PC-9 (cell line): ENCODE measurements at regions not wholly inside any gene's neighbourhood (a gene's known extent, or its start where the extent isn't known, plus 50 kb on each side); places are given as distances from the start of the nearest gene placed in this dataset.
"Not testable (repeated sequence)": the region's sequence is repeated elsewhere in the genome, so short reads cannot be mapped to it uniquely, and the experiment has no call there.

Experiments
- BruUV-seq: library from RNA; stranded (reverse); fragments of 400-500 nt; replicated peaks from 2 replicates; lab custom pipeline; 2021; lab: Mats Ljungman, UMichigan
- CTCF ChIA-PET: fragments of 300-600 bp; sonication (Branson Sonifier 250); formaldehyde crosslinking; loops from one replicate; lab custom pipeline; 2022; ENCODE audit warnings: antibody characterized with exemption; lab: Charles Lee
- POLR2A ChIA-PET: fragments of 300-600 bp; sonication (Branson Sonifier 250); formaldehyde crosslinking; loops from one replicate; lab custom pipeline; 2022; ENCODE audit warnings: antibody characterized with exemption; ENCODE audit not compliant: unreplicated experiment; lab: Charles Lee
- DNase-seq, 2 experiments: peaks; one replicate each; pipeline versions ENCODE4 v3.0.0 to v3.0.0-alpha.2; 2015 to 2022; ENCODE audit warnings: mixed read lengths in 1 of 2
- H2AFZ ChIP-seq: fragments of 200-600 bp; sonication (generic); 2 replicates; pipeline ENCODE4 v1.8.1; 2017; ENCODE audit warnings: antibody characterized with exemption
- H3F3A ChIP-seq: fragments of 200-600 bp; sonication (generic); 2 replicates; pipeline ENCODE4 v1.8.1; 2017; ENCODE audit warnings: antibody characterized with exemption, mild to moderate bottlenecking, low read depth; ENCODE audit not compliant: insufficient read depth
- H3K27ac ChIP-seq: fragments of 200-600 bp; sonication (generic); 2 replicates; pipeline ENCODE4 v1.6.1; 2016; ENCODE audit warnings: mixed run types
- H3K27me3 ChIP-seq: fragments of 200-600 bp; sonication (generic); 2 replicates; pipeline ENCODE4 v1.6.1; 2016; ENCODE audit warnings: low read depth, mixed run types; ENCODE audit not compliant: insufficient read depth
- H3K36me3 ChIP-seq: fragments of 200-600 bp; sonication (generic); 2 replicates; pipeline ENCODE4 v1.6.1; 2016; ENCODE audit warnings: low read depth, mixed run types
- H3K4me1 ChIP-seq: fragments of 200-600 bp; sonication (generic); replicated peaks from 2 replicates; pipeline ENCODE4 v1.6.1; 2016; ENCODE audit warnings: mixed run types; ENCODE audit not compliant: insufficient read depth
- H3K4me2 ChIP-seq: fragments of 200-600 bp; sonication (generic); 2 replicates; pipeline ENCODE4 v1.6.1; 2017; ENCODE audit warnings: mixed run types
- H3K4me3 ChIP-seq: fragments of 200-600 bp; sonication (generic); 2 replicates; pipeline ENCODE4 v1.6.1; 2016; ENCODE audit warnings: mixed run types
- H3K79me2 ChIP-seq: fragments of 200-600 bp; sonication (generic); 2 replicates; pipeline ENCODE4 v1.6.1; 2017; ENCODE audit warnings: low read depth, mixed run types
- H3K9me2 ChIP-seq: fragments of 200-600 bp; sonication (generic); 2 replicates; pipeline ENCODE4 v1.8.1; 2017; ENCODE audit warnings: mild to moderate bottlenecking; ENCODE audit not compliant: insufficient read depth
- H3K9me3 ChIP-seq: fragments of 200-600 bp; sonication (generic); 2 replicates; pipeline ENCODE4 v1.8.1; 2016; ENCODE audit warnings: low read depth; ENCODE audit not compliant: insufficient read depth
- H4K20me1 ChIP-seq: fragments of 200-600 bp; sonication (generic); 2 replicates; pipeline ENCODE4 v1.8.1; 2017; ENCODE audit not compliant: insufficient read depth
- EZH2 ChIP-seq: fragments of 200-600 bp; sonication (generic); IDR thresholded peaks from 2 replicates; pipeline ENCODE4 v1.8.0; 2017; ENCODE audit warnings: antibody characterized with exemption, low read depth
- intact Hi-C: fragments of 100-400 bp; cut with micrococcal nuclease; formaldehyde crosslinking; loops from one replicate; pipeline ENCODE4 v1.10.0; 2022; ENCODE audit not compliant: unreplicated experiment
- TF ChIP-seq, protein P1 (sequence below): fragments of 200-600 bp; sonication (generic); conservative IDR thresholded peaks from 2 replicates; pipeline ENCODE4 v1.6.1; 2017; ENCODE audit warnings: mixed run types, antibody characterized with exemption, mild to moderate bottlenecking, moderate library complexity

DNA sequence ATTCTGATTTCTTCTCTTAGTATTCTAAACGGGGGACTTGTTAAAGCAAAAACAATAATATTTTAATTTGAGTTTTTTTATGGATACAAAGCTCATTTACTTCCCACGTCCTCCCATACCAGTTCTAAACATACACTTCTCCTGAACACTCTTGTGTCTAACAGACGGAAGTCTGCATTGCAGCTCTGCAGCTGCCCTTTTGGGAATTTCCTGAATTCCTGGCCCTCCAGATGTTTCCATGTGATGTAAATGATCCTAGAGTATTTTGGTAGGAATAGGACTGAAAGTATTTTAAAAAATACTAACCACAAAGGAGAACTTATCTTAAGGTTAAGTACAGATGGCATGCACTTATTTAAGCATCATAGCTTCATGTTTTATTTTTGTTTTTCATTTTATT, 886.7 kb downstream of the TBC1D32 start:
- BruUV-seq, result no TSS peak
- H3K9me2 ChIP-seq, result no peaks in the 10 kb centered on the region
- H4K20me1 ChIP-seq, result no peaks in the 10 kb centered on the region
- H3K79me2 ChIP-seq, result no peaks in the 10 kb centered on the region
- ChIA-PET CTCF (no interaction called here), POLR2A (no interaction called here)
- no peaks in the 10 kb centered on the region for H3K36me3 ChIP-seq
- H3K4me1 ChIP-seq, result no peaks in the 10 kb centered on the region
- intact Hi-C loops, result no loop called here
- H3K27me3 ChIP-seq, result no peaks in the 10 kb centered on the region
- no peaks in the 10 kb centered on the region for H3K9me3 ChIP-seq
- no peak overlapping the region for H3K4me2 ChIP-seq
- no peak overlapping the region for H2AFZ ChIP-seq
- H3K4me3 ChIP-seq, result no peak overlapping the region
- no peaks in the 10 kb centered on the region for H3F3A ChIP-seq
- H3K27ac ChIP-seq, result no peak overlapping the region
- TF ChIP-seq, protein P1, sequence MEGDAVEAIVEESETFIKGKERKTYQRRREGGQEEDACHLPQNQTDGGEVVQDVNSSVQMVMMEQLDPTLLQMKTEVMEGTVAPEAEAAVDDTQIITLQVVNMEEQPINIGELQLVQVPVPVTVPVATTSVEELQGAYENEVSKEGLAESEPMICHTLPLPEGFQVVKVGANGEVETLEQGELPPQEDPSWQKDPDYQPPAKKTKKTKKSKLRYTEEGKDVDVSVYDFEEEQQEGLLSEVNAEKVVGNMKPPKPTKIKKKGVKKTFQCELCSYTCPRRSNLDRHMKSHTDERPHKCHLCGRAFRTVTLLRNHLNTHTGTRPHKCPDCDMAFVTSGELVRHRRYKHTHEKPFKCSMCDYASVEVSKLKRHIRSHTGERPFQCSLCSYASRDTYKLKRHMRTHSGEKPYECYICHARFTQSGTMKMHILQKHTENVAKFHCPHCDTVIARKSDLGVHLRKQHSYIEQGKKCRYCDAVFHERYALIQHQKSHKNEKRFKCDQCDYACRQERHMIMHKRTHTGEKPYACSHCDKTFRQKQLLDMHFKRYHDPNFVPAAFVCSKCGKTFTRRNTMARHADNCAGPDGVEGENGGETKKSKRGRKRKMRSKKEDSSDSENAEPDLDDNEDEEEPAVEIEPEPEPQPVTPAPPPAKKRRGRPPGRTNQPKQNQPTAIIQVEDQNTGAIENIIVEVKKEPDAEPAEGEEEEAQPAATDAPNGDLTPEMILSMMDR, result no peak
- no peak for DNase-seq

DNA sequence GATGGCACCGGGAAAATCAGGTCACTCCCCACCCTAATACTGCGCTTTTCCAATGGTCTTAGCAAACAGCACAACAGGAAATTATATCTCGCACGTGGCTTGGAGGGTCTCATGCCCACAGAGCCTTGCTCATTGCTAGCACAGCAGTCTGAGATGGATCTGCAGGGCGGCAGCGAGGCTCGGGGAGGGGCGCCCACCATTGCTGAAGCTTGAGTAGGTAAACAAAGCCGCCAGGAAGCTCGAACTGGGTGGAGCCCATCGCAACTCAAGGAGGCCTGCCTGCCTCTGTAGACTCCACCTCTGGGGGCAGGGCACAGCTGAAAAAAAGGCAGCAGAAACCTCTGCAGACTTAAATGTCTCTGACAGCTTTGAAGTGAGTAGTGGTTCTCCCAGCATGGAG, 901.4 kb downstream of the TBC1D32 start:
- H3K27ac ChIP-seq, intact Hi-C loops, CTCF ChIA-PET, H4K20me1 ChIP-seq, H3K4me3 ChIP-seq, H3K27me3 ChIP-seq, POLR2A ChIA-PET, H3K4me2 ChIP-seq, H3K4me1 ChIP-seq, BruUV-seq, H3F3A ChIP-seq, H3K79me2 ChIP-seq, H3K9me3 ChIP-seq, DNase-seq, H3K9me2 ChIP-seq, H3K36me3 ChIP-seq, H2AFZ ChIP-seq: not testable (repeated sequence)

DNA sequence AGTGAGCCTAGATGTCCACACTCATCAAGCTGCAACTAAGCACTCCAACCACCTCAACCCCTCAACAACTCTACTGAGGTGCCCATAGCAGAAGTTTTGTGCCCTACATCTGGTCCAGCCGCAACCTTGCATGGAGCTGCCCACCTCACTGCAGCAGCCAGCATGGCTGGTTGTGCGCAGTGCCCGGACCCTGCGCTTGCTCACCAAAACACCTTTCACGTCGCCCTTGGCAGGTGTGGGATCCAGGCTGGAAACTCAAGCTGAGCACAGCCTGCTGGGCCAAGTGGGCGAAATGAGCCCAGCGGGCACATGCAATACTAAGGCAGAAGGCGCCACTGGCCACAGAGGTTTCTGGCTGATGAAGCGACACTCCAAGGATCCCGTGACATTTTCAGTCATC, 902.4 kb downstream of the TBC1D32 start:
- no peaks in the 10 kb centered on the region for H3K36me3 ChIP-seq
- CTCF ChIA-PET, result no interaction called here
- intact Hi-C loops, result no loop called here

DNA sequence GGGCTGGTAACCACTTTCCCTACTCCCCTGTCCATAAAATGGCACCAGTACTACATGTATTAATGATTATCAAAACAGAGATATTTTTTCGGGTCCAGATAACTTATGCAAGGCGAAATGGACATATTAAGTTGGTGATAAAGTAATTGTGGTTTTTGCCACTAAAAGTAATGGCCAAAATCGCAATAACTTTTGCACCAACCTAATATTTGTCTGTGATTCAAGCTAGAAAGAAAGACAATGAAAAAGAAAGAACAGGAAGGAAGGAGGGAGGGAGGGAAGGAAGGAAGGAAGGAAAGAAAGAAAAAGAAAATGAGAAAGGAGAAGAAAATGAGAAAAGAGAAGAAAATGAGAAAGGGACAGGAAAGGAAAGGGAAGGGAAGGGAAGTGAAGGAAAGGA, 922.9 kb downstream of the TBC1D32 start:
- CTCF ChIA-PET, result interaction anchor here (0.7 kb wide), 1 partner anchor 358 kb away, joined by 6 read pairs; no protein-coding TSS in a partner anchor

More for the DNA sequence above, 902.4 kb downstream of the TBC1D32 start:
- POLR2A ChIA-PET, result no interaction called here
- DNase-seq, result no peak
- H3K4me3 ChIP-seq, result no peak overlapping the region
- no peaks in the 10 kb centered on the region for H3K27me3 ChIP-seq
- BruUV-seq, result no TSS peak
- H3K27ac ChIP-seq, result no peak overlapping the region
- H3K79me2 ChIP-seq, result no peaks in the 10 kb centered on the region
- H2AFZ ChIP-seq, result no peak overlapping the region
- peaks cover 6% of the 10 kb centered on the region; the same call in 1 of the 2 replicates for H3K9me3 ChIP-seq
- TF ChIP-seq, protein P1, result no peak
- TF ChIP-seq EZH2, result no peak
- H3K4me1 ChIP-seq, result no peaks in the 10 kb centered on the region
- H4K20me1 ChIP-seq, result no peaks in the 10 kb centered on the region
- H3F3A ChIP-seq, result no peaks in the 10 kb centered on the region
- H3K4me2 ChIP-seq, result no peak overlapping the region
- H3K9me2 ChIP-seq, result no peaks in the 10 kb centered on the region

More for the DNA sequence above, 922.9 kb downstream of the TBC1D32 start:
- Histone ChIP-seq H3K4me2 (no peak overlapping the region), H3K27me3 (no peaks in the 10 kb centered on the region), H3K9me2 (no peaks in the 10 kb centered on the region; the same call in none of the 2 replicates), H3K9me3 (no peaks in the 10 kb centered on the region), H3K36me3 (no peaks in the 10 kb centered on the region), H3F3A (no peaks in the 10 kb centered on the region), H3K27ac (no peak overlapping the region), H3K4me1 (no peaks in the 10 kb centered on the region), H4K20me1 (no peaks in the 10 kb centered on the region), H3K4me3 (no peak overlapping the region), H2AFZ (no peak overlapping the region), H3K79me2 (no peaks in the 10 kb centered on the region)
- POLR2A ChIA-PET, result no interaction called here
- intact Hi-C loops, result no loop called here
- TF ChIP-seq EZH2, result no peak
- TF ChIP-seq, protein P1, result no peak
- no peak for DNase-seq
- BruUV-seq, result no TSS peak
